ENCODE measurements at regions not wholly inside any gene's neighbourhood (a gene's known extent, or its start where the extent isn't known, plus 50 kb on each side); places are given as distances from the start of the nearest gene placed in this dataset.

GRCh38 chr13:19329365-19329764, 147.7 kb upstream of the TUBA3C start:
- no peak overlapping the region for H3K4me3 ChIP-seq (ENCODE audit: low read depth, low read length)
- no peaks in the 10 kb centered on the region for H3K36me3 ChIP-seq (ENCODE audit: control insufficient read depth in 2 of 2, insufficient read depth in 1 of 2, low read length in 2 of 2)
- H3K9me3 ChIP-seq (ENCODE audit: control insufficient read depth, insufficient read depth, low read depth, low read length): no peaks in the 10 kb centered on the region
- no peaks in the 10 kb centered on the region for H3K4me1 ChIP-seq (ENCODE audit: control insufficient read depth, insufficient read depth, low read length)
- TF ChIP-seq ZNF626 (tag by site-specific recombination; IDR thresholded peaks at IDR 0.05): no peak
- TF ChIP-seq OSR2 (tag by site-specific recombination; IDR thresholded peaks at IDR 0.05): no peak
- no peak for TF ChIP-seq INSM2 (tag by site-specific recombination; IDR thresholded peaks at IDR 0.05)
- no peak overlapping the region for H3K27ac ChIP-seq (ENCODE audit: extremely low read depth, low read depth, low read length)
- ChIA-PET CTCF (no interaction called here), POLR2A (no interaction called here)

GRCh38 chr13:19324325-19324724, 142.7 kb upstream of the TUBA3C start:
- TF ChIP-seq SETDB1 (IDR thresholded peaks at IDR 0.05; ENCODE audit: insufficient read length, low read length) (peak; percentile 33), ZNF792 (tag by site-specific recombination; IDR thresholded peaks at IDR 0.05) (no peak), ZNF555 (tag by site-specific recombination; conservative IDR thresholded peaks at IDR 0.05) (no peak), ZNF239 (tag by site-specific recombination; IDR thresholded peaks at IDR 0.05) (no peak)
- H3K36me3 ChIP-seq (ENCODE audit: control insufficient read depth in 2 of 2, insufficient read depth in 1 of 2, low read length in 2 of 2): no peaks in the 10 kb centered on the region
- H3K9me3 ChIP-seq (ENCODE audit: control insufficient read depth, insufficient read depth, low read depth, low read length): no peaks in the 10 kb centered on the region
- no peak overlapping the region for H3K27ac ChIP-seq (ENCODE audit: extremely low read depth, low read depth, low read length)
- H3K4me3 ChIP-seq (ENCODE audit: low read depth, low read length): no peak overlapping the region
- CTCF ChIA-PET: no interaction called here
- POLR2A ChIA-PET: no interaction called here
- no peaks in the 10 kb centered on the region for H3K4me1 ChIP-seq (ENCODE audit: control insufficient read depth, insufficient read depth, low read length)

DNA sequence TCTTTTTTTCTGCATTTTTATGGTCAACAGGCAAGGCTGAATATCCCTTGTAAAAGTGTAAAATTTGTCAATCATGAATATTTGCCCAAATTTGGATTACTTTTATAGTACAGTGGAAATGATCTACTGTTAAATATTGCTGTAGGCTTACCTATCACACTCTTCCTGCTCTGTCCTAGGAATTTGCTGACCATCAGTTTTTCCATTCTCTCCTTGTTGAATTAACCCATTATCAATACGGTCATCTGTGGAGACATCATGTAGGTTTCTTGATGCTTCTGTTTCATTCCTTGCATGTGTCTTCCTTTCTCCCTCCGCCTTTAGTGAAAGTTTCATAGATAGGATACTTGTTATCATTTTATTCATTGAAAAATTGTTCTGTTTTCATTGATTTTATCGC, 139.6 kb upstream of the TUBA3C start:
- TF ChIP-seq, protein P1, sequence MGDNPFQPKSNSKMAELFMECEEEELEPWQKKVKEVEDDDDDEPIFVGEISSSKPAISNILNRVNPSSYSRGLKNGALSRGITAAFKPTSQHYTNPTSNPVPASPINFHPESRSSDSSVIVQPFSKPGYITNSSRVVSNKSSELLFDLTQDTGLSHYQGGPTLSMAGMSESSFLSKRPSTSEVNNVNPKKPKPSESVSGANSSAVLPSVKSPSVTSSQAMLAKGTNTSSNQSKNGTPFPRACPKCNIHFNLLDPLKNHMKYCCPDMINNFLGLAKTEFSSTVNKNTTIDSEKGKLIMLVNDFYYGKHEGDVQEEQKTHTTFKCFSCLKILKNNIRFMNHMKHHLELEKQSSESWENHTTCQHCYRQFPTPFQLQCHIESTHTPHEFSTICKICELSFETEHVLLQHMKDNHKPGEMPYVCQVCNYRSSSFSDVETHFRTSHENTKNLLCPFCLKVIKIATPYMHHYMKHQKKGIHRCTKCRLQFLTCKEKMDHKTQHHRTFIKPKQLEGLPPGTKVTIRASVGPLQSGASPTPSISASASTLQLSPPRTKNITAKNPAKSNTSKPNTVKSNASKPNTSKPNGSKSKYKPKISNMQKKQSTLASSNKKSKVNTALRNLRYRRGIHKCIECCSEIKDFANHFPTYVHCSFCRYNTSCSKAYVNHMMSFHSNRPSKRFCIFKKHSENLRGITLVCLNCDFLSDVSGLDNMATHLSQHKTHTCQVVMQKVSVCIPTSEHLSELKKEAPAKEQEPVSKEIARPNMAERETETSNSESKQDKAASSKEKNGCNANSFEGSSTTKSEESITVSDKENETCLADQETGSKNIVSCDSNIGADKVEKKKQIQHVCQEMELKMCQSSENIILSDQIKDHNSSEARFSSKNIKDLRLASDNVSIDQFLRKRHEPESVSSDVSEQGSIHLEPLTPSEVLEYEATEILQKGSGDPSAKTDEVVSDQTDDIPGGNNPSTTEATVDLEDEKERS (tag by site-specific recombination; IDR thresholded peaks at IDR 0.05): no peak
- TF ChIP-seq ZNF629 (tag by site-specific recombination; IDR thresholded peaks at IDR 0.05) (no peak), ZNF211 (tag by site-specific recombination; IDR thresholded peaks at IDR 0.05; ENCODE audit: low read depth) (no peak)
- H3K4me3 ChIP-seq (ENCODE audit: low read depth, low read length): no peak overlapping the region
- no peaks in the 10 kb centered on the region for H3K36me3 ChIP-seq (ENCODE audit: control insufficient read depth in 2 of 2, insufficient read depth in 1 of 2, low read length in 2 of 2)
- H3K9me3 ChIP-seq (ENCODE audit: control insufficient read depth, insufficient read depth, low read depth, low read length): no peaks in the 10 kb centered on the region
- ChIA-PET CTCF (no interaction called here), POLR2A (interaction anchor here (0.6 kb wide), 2 partner anchors 24 to 153 kb away, joined by 3 read pairs; no protein-coding TSS in a partner anchor)
- H3K27ac ChIP-seq (ENCODE audit: extremely low read depth, low read depth, low read length): no peak overlapping the region
- H3K4me1 ChIP-seq (ENCODE audit: control insufficient read depth, insufficient read depth, low read length): no peaks in the 10 kb centered on the region

DNA sequence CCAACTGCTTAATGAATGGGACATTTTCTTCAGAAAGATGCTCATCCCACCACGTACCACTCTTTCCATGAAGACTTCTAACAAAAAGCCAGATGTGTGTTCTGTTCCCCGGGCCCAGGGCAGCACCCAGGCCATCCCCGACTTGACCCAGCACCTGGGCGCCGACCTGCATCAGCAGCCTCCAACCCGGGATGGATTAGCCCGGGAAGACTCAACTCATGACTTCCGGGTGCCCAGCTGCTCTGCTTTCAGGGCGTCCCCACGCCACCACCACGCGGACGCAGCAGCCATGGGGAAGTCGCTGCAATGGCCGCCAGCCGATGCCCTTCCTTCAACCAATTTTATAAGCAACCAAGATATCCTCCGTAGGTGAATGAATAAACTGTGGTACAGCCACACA, 123.8 kb upstream of the TUBA3C start:
- no peak for TF ChIP-seq REST (tag by site-specific recombination; IDR thresholded peaks at IDR 0.05)
- TF ChIP-seq KLF8 (tag by site-specific recombination; IDR thresholded peaks at IDR 0.05): no peak
- no peak for TF ChIP-seq ZNF449 (tag by site-specific recombination; IDR thresholded peaks at IDR 0.05)
- TF ChIP-seq ZNF670 (tag by site-specific recombination; IDR thresholded peaks at IDR 0.05; ENCODE audit: low read depth): no peak
- TF ChIP-seq ZNF610 (tag by site-specific recombination; IDR thresholded peaks at IDR 0.05; ENCODE audit: borderline replicate concordance): no peak
- no peak for TF ChIP-seq ZNF223 (tag by site-specific recombination; IDR thresholded peaks at IDR 0.05)
- no peak for TF ChIP-seq ZNF785 (tag by site-specific recombination; IDR thresholded peaks at IDR 0.05)
- TF ChIP-seq ZBTB17 (tag by site-specific recombination; IDR thresholded peaks at IDR 0.05): no peak
- CTCF ChIA-PET: no interaction called here
- POLR2A ChIA-PET: no interaction called here
- no peaks in the 10 kb centered on the region for H3K9me3 ChIP-seq (ENCODE audit: control insufficient read depth, insufficient read depth, low read depth, low read length)
- H3K27ac ChIP-seq (ENCODE audit: extremely low read depth, low read depth, low read length): no peak overlapping the region
- no peaks in the 10 kb centered on the region for H3K36me3 ChIP-seq (ENCODE audit: control insufficient read depth in 2 of 2, insufficient read depth in 1 of 2, low read length in 2 of 2)
- H3K4me3 ChIP-seq (ENCODE audit: low read depth, low read length): no peak overlapping the region
- no peaks in the 10 kb centered on the region for H3K4me1 ChIP-seq (ENCODE audit: control insufficient read depth, insufficient read depth, low read length)
